Transverse colon (tissue), 4 donors: ENCODE measurements at regions not wholly inside any gene's neighbourhood (a gene's known extent, or its start where the extent isn't known, plus 50 kb on each side); places are given as distances from the start of the nearest gene placed in this dataset.

Experiments
- EP300 ChIP-seq: sonication (generic); formaldehyde crosslinking; IDR thresholded peaks from one replicate; pipeline ENCODE4 v1.6.1; 2017; ENCODE audit warnings: antibody characterized with exemption, low read depth
- POLR2A ChIP-seq: fragments of 450-650 bp; IDR thresholded peaks from one replicate; pipeline ENCODE4 v1.6.1; 2016; ENCODE audit warnings: antibody characterized with exemption, mild to moderate bottlenecking, moderate library complexity
- POLR2AphosphoS5 ChIP-seq, 3 donors: sonication (generic); formaldehyde crosslinking; IDR thresholded peaks; one replicate each; pipeline ENCODE4 v1.6.1; 2016; ENCODE audit warnings: antibody characterized with exemption in 3 of 3
- TF ChIP-seq, protein P1 (sequence below), 5 experiments: fragments of 200-600 bp in 3 of 5; fragments of 450-650 bp in 2 of 5; sonication (generic) in 3 of 5; IDR thresholded peaks; 1 replicate in 2 of 5; 2 replicates in 3 of 5; pipeline ENCODE4 v1.5.1; 2016 to 2017; ENCODE audit warnings: antibody characterized with exemption in 5 of 5, inconsistent platforms in 3 of 5, mild to moderate bottlenecking in 2 of 5, moderate library complexity in 1 of 5

DNA sequence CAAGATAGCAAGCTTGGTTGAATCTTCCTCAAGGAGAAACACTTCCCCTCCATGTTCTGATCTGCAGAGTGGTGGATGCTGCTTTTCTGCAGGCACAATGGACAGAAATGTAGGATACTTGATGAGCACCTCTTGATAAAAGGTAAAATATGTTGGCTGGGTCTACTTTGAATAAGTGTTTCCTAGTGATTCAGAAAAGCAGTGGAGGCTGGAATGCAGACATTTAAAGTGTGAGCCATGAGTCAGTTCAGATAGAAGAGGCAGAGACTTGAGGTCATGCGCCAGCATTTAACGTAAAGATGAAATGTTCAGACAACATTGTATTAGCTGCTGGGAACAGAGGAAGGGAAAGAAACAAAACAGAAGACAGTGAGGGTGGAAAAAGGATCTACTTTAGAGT is 403.1 kb downstream of the ADRA2A start:
- TF ChIP-seq POLR2A (no peak), EP300 (no peak), POLR2AphosphoS5 (IDR thresholded peaks at IDR 0.05) (no peak)
- TF ChIP-seq, protein P1, sequence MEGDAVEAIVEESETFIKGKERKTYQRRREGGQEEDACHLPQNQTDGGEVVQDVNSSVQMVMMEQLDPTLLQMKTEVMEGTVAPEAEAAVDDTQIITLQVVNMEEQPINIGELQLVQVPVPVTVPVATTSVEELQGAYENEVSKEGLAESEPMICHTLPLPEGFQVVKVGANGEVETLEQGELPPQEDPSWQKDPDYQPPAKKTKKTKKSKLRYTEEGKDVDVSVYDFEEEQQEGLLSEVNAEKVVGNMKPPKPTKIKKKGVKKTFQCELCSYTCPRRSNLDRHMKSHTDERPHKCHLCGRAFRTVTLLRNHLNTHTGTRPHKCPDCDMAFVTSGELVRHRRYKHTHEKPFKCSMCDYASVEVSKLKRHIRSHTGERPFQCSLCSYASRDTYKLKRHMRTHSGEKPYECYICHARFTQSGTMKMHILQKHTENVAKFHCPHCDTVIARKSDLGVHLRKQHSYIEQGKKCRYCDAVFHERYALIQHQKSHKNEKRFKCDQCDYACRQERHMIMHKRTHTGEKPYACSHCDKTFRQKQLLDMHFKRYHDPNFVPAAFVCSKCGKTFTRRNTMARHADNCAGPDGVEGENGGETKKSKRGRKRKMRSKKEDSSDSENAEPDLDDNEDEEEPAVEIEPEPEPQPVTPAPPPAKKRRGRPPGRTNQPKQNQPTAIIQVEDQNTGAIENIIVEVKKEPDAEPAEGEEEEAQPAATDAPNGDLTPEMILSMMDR (IDR thresholded peaks at IDR 0.05) = no peak
